ENCODE measurements at regions not wholly inside any gene's neighbourhood (a gene's known extent, or its start where the extent isn't known, plus 50 kb on each side); places are given as distances from the start of the nearest gene placed in this dataset.
"Not testable (repeated sequence)": the region's sequence is repeated elsewhere in the genome, so short reads cannot be mapped to it uniquely, and the experiment has no call there.

- no peak for DNase-seq
These were observed 52.7 kb upstream of the SERBP1 start for GRCh38 chr1:67482733-67483482.

- no peak for DNase-seq
These were observed 54.3 kb upstream of the SERBP1 start for GRCh38 chr1:67484492-67484891.

- DNase-seq, result no peak
These were observed 55.0 kb upstream of the SERBP1 start for GRCh38 chr1:67485046-67485811.

GRCh38 chr1:67489643-67490042 lies 59.4 kb upstream of the SERBP1 start:
- DNase-seq, result no peak

GRCh38 chr1:67491280-67491679 lies 61.1 kb upstream of the SERBP1 start:
- DNase-seq, result no peak

GRCh38 chr1:67493148-67493547 lies 62.9 kb upstream of the SERBP1 start:
- no peak for DNase-seq

GRCh38 chr1:67495327-67495726 lies 65.1 kb upstream of the SERBP1 start:
- no peak for DNase-seq

- DNase-seq, result no peak
These were observed 66.1 kb upstream of the SERBP1 start for GRCh38 chr1:67496329-67496728.

- DNase-seq, result peak; percentile 47
These were observed 70.3 kb upstream of the SERBP1 start for GRCh38 chr1:67500413-67500959.

- DNase-seq, result no peak
These were observed 73.8 kb upstream of the SERBP1 start for GRCh38 chr1:67503974-67504373.

- not testable (repeated sequence) for DNase-seq
These were observed 83.4 kb upstream of the SERBP1 start for GRCh38 chr1:67513392-67514294.

- DNase-seq, result no peak
These were observed 84.1 kb upstream of the SERBP1 start for GRCh38 chr1:67514300-67514699.

- no peak for DNase-seq
These were observed 84.6 kb upstream of the SERBP1 start for GRCh38 chr1:67514786-67515185.

- DNase-seq, result no peak
These were observed 85.3 kb upstream of the SERBP1 start for GRCh38 chr1:67515324-67516080.

GRCh38 chr1:67517046-67517445 lies 86.8 kb upstream of the SERBP1 start:
- no peak for DNase-seq

- no peak for DNase-seq
These were observed 91.8 kb upstream of the SERBP1 start for GRCh38 chr1:67522001-67522441.

GRCh38 chr1:67522793-67523192 lies 92.6 kb upstream of the SERBP1 start:
- DNase-seq, result no peak

GRCh38 chr1:67524143-67525052 lies 94.2 kb upstream of the SERBP1 start:
- peak; percentile 63 for DNase-seq

GRCh38 chr1:67525053-67525760 lies 95.0 kb upstream of the SERBP1 start:
- DNase-seq, result no peak

GRCh38 chr1:67528141-67528540 lies 97.9 kb upstream of the SERBP1 start:
- no peak for DNase-seq

Data from NCI-H2081 treated with DMSO at 0.1 percent for 48 hours (cell line).